ENCODE measurements at regions not wholly inside any gene's neighbourhood (a gene's known extent, or its start where the extent isn't known, plus 50 kb on each side); places are given as distances from the start of the nearest gene placed in this dataset.

- Histone ChIP-seq H4K20me1 (ENCODE audit: control insufficient read depth, extremely low read depth, insufficient read depth, low read length) (no peaks in the 10 kb centered on the region), H3K4me1 (ENCODE audit: control insufficient read depth, extremely low read depth, insufficient read depth, low read length) (peaks cover 15% of the 10 kb centered on the region), H3K4me3 (ENCODE audit: control insufficient read depth in 2 of 3, extremely low read depth in 1 of 3, insufficient read depth in 2 of 3, low read depth in 1 of 3, low read length in 3 of 3) (no peak overlapping the region), H3K36me3 (ENCODE audit: control insufficient read depth in 2 of 2, extremely low read depth in 1 of 2, insufficient read depth in 2 of 2, low read length in 2 of 2) (no peaks in the 10 kb centered on the region), H3K9ac (ENCODE audit: control insufficient read depth, extremely low read depth, insufficient read depth, low read length) (no peak overlapping the region), H3K9me1 (ENCODE audit: control insufficient read depth, extremely low read depth, insufficient read depth, low read length) (no peaks in the 10 kb centered on the region), H3K4me2 (ENCODE audit: control insufficient read depth, extremely low read depth, insufficient read depth, low read depth, low read length) (no peak overlapping the region), H3K27ac (ENCODE audit: control insufficient read depth, insufficient read depth, low read length) (no peak overlapping the region), H2AFZ (ENCODE audit: control insufficient read depth, low read length) (no peak overlapping the region), H3K27me3 (ENCODE audit: control insufficient read depth, extremely low read depth, insufficient read depth, low read length) (no peaks in the 10 kb centered on the region), H3K9me3 (ENCODE audit: control insufficient read depth, low read depth, low read length) (no peaks in the 10 kb centered on the region), H3K79me2 (ENCODE audit: control insufficient read depth, insufficient read depth, low read length) (no peaks in the 10 kb centered on the region)
- FAIRE-seq: no peak
- no peak for DNase-seq (ENCODE audit: low read depth, low spot score)
- dilution Hi-C loops (cut with MboI; ENCODE audit: extremely low pct_ligation_motif_present, low sequenced_read_pairs): no loop called here
- TF ChIP-seq EZH2 (IDR thresholded peaks at IDR 0.05; ENCODE audit: low read length): no peak
- no peak for TF ChIP-seq CTCF (optimal IDR thresholded peaks at IDR 0.05 in 1 of 3, IDR thresholded peaks at IDR 0.05 in 1 of 3, conservative IDR thresholded peaks at IDR 0.05 in 1 of 3; ENCODE audit: extremely low read depth in 1 of 3, insufficient read depth in 2 of 3, low read length in 3 of 3)
These were observed 200.6 kb upstream of the MAP3K7 start for GRCh38 chr6:90787446-90787845.

- dilution Hi-C loops (cut with MboI; ENCODE audit: extremely low pct_ligation_motif_present, low sequenced_read_pairs): no loop called here
- no peak for DNase-seq (ENCODE audit: low read depth, low spot score)
- Histone ChIP-seq H3K9me1 (ENCODE audit: control insufficient read depth, extremely low read depth, insufficient read depth, low read length) (no peaks in the 10 kb centered on the region), H3K79me2 (ENCODE audit: control insufficient read depth, insufficient read depth, low read length) (no peaks in the 10 kb centered on the region), H3K9me3 (ENCODE audit: control insufficient read depth, low read depth, low read length) (no peaks in the 10 kb centered on the region), H3K27me3 (ENCODE audit: control insufficient read depth, extremely low read depth, insufficient read depth, low read length) (no peaks in the 10 kb centered on the region), H3K27ac (ENCODE audit: control insufficient read depth, insufficient read depth, low read length) (no peak overlapping the region), H2AFZ (ENCODE audit: control insufficient read depth, low read length) (no peak overlapping the region), H3K36me3 (ENCODE audit: control insufficient read depth in 2 of 2, extremely low read depth in 1 of 2, insufficient read depth in 2 of 2, low read length in 2 of 2) (no peaks in the 10 kb centered on the region), H3K4me1 (ENCODE audit: control insufficient read depth, extremely low read depth, insufficient read depth, low read length) (no peaks in the 10 kb centered on the region), H3K9ac (ENCODE audit: control insufficient read depth, extremely low read depth, insufficient read depth, low read length) (no peak overlapping the region), H3K4me2 (ENCODE audit: control insufficient read depth, extremely low read depth, insufficient read depth, low read depth, low read length) (no peak overlapping the region), H4K20me1 (ENCODE audit: control insufficient read depth, extremely low read depth, insufficient read depth, low read length) (no peaks in the 10 kb centered on the region), H3K4me3 (ENCODE audit: control insufficient read depth in 2 of 3, extremely low read depth in 1 of 3, insufficient read depth in 2 of 3, low read depth in 1 of 3, low read length in 3 of 3) (no peak overlapping the region)
- FAIRE-seq: no peak
- no peak for TF ChIP-seq EZH2 (IDR thresholded peaks at IDR 0.05; ENCODE audit: low read length)
- TF ChIP-seq CTCF (optimal IDR thresholded peaks at IDR 0.05 in 1 of 3, IDR thresholded peaks at IDR 0.05 in 1 of 3, conservative IDR thresholded peaks at IDR 0.05 in 1 of 3; ENCODE audit: extremely low read depth in 1 of 3, insufficient read depth in 2 of 3, low read length in 3 of 3): no peak
These were observed 193.9 kb upstream of the MAP3K7 start for GRCh38 chr6:90780778-90781177.

All from keratinocyte (primary cell).